ENCODE measurements at regions not wholly inside any gene's neighbourhood (a gene's known extent, or its start where the extent isn't known, plus 50 kb on each side); places are given as distances from the start of the nearest gene placed in this dataset.

DNA sequence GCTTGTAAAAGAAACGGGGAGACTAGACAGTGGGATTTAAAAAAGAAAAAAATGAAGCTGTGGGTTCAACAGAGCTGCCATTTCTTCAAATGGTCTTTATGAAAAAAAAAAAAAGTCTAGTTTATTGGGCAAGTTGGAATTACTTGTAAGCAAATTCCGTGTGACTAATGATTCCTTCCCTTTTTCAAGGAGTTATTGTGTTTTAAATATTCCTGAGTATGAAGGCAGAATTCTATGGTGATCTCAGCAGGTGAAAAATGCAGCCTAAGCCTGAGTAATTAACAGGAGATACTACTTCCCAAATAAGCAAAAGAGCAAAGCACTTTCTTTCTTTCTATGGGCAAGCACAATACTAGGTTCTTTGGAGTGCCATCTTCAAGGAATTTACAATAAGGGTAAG, 481.9 kb downstream of the ZNF608 start:
- no peak for DNase-seq (ENCODE audit: low read depth)

- DNase-seq (ENCODE audit: low read depth) = no peak
Measured at GRCh38 chr5:124263680-124264491, 482.6 kb downstream of the ZNF608 start.

DNA sequence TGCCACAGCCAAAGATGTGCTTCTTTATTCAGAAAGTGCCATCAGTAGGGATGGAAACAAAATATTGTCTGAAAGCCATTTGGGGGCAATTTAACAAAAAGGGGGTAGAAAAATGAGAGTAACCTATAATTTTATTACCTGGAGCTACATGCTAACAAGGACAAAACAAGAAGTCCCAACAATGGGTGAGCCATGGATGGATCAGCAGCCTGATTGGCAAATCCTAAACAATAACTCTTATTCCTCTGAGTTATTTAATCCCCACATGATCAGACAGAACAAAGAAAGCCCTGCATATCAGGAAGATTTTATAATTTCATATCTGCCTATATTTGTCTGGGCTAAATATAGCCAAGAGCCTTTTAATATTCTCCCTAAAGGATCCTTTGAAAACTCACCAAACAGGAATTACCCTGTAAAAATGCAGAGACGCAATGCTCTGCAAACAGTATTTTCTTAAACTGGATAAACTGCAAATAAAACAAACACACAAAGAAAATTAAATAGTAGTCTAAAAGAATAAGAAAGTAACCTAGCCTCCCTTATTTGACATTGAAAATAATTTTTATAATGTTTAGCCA, 483.4 kb downstream of the ZNF608 start:
- DNase-seq (ENCODE audit: low read depth) = no peak

DNA sequence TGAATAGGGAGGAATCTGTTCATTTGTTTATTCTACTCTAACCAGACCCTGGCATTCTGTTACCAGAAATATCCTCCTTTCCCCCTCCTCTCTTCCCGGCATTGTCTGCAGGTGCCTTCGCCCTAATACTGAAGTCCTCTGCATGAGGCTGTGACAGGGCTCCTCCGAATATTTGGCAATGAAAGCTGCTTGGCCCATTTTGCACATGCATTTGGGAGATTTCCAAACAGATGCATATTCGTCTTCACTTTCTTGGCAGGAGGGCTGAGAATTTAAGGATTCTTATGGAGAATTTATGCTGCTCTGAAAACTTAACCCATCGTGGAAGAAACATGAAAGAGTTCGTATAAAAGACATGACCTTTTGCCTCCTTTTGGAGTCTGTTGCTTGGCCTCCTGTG, 484.0 kb downstream of the ZNF608 start:
- peak; percentile 50 for DNase-seq (ENCODE audit: low read depth)

GRCh38 chr5:124261848-124262247, 484.6 kb downstream of the ZNF608 start:
- DNase-seq (ENCODE audit: low read depth) = no peak

DNA sequence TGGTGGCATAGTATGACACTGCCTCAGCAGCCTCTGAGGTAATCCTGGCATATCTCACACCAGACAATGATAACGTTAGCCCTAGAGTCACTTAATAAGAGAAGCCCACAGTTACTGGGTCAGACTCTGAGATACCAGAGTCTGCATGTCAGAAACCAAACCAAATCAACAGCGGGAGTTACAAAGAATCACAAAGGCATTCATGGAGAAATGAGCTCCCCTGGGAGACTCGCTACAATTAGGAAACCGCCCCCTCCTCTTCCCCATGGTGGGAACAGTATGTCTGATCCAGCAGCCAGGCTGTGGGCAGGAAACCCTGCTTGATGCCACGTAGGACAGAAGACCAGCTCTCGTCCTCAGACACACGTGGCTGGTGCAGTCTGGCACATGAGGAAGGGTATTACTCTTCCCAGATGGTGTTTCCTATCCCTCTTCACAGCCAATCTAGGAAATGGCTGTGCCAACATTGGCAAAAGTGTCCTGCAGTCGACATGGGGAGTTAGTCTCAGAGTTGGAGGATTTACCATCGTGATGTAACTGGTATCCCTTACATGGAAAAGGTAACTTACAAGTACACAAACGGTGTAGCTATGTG, 485.4 kb downstream of the ZNF608 start:
- no peak for DNase-seq (ENCODE audit: low read depth)

DNA sequence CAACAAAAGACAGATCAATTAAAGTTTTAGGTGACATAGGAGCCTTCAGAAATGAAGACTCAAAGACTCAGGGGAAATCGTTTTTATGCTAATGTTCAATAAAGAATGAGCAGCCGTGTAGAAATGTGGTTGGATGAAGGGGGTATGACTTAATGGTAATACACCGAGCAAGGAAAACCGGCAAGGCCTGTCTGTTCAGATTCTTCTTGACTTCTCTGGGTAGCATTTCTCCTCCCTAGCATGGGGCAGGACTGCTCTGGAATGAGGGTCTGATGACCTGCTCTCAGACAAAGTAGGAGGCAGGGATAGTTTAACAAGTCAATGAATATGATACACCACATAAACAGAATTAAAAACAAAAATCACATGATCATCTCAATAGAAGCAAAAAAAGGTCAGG, 487.4 kb downstream of the ZNF608 start:
- no peak for DNase-seq (ENCODE audit: low read depth)

GRCh38 chr5:124257048-124257447, 489.4 kb downstream of the ZNF608 start:
- no peak for DNase-seq (ENCODE audit: low read depth)

DNA sequence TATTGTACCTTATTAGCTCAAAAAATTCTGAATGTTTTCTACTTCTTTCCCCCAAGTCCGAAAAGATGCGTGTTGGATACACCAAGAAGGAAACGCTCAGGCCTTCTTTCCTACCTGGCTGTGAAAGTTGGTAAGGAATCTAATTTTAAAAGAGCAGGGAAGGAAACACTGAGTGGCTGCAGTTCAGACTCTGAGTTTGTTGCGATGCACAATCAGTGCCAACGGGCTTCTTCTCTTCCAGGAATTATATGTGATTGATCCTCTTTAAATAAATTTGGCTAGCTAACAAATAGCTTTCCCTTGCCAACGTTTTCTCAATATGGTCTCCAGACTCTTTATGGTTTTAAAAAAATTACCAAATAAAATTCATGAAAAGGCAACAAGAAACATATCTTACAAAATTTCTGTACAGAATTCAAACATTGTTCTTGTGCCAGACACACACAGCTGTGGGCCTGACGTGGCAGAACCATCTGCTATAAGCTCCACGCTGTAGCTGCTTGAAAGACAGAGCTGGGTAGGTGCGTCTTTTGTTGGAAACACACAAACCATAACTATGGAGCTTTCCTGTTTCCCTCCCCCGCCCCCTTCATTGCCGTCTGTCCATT, 493.1 kb downstream of the ZNF608 start:
- DNase-seq (ENCODE audit: low read depth) = peak; percentile 23

DNA sequence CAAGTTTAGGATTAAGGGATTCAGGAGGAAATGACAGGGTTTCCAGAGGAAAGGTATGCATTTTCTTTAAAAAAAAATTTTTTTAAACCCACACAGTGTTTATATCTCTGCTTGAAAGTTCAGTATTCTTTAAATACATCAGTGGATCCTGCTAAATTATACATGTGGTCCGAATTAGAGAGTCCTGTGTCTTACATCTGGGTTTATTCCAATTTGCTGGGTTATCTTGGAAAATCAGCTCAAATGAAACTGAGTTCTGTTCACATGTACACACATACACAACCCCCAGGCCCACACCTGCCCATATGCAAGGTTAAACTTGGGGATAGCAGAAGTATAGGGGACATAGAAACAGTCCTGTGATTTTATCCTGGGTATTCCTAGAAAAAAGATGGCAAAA, 493.7 kb downstream of the ZNF608 start:
- no peak for DNase-seq (ENCODE audit: low read depth)

- DNase-seq (ENCODE audit: low read depth) = no peak
Measured at GRCh38 chr5:124252191-124252638, 494.2 kb downstream of the ZNF608 start.

DNA sequence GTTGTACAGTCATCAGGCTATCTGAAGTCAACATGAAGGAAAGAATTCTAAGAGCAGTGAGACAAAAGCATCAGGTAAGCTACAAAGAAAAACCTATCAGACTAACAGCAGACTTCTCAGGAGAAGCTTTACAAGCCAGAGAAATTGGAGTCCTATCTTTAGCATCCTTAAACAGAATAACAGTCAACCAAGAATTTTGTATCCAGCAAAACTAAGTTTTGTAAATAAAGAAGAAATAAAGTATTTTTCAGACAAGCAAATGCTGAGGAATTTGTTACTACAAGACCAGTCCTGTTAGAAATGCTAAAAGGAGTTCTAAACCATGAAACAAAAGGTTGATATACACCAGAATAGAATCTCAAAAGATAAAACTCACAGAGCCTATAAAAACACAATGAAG, 501.2 kb downstream of the ZNF608 start:
- DNase-seq (ENCODE audit: low read depth) = no peak

GRCh38 chr5:124240732-124241131, 505.7 kb downstream of the ZNF608 start:
- DNase-seq (ENCODE audit: low read depth) = no peak

DNA sequence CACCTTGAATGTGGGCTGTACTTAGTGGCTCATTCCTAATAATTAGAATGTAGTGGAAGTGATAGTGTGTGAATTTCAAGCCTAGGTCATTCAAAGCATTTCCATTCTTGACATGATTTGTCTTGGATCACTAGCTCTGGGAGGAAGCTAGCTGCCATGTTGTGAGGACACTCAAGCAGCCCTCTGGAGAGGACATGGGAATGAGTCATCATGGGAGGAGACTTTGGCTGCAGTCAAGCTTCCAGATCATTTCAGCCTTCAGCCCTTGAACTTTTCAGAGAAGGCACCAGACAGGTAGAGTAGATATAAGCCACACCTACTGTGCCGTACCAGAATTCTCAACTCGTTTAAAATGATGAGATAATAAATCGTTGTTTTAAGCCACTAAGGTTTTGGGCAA, 506.9 kb downstream of the ZNF608 start:
- DNase-seq (ENCODE audit: low read depth) = no peak

DNA sequence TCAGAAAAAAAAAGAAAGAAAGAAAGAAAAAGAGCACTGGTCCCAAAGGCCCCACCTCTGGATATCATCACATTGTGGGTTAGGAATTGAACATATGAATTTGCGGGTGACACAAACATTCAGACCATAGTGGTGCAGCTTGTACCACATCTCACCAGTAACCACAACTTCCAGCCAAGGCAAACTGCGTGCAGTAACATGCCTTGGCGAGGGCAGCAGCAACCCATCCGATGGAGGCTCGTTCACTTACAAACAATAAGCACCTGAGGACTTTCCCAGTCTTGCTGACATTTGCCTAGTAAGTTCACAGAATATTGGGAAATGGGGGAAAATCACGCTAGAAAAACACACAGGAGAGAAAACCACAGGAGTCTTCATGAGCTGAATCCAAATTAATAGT, 508.1 kb downstream of the ZNF608 start:
- DNase-seq (ENCODE audit: low read depth) = no peak

DNA sequence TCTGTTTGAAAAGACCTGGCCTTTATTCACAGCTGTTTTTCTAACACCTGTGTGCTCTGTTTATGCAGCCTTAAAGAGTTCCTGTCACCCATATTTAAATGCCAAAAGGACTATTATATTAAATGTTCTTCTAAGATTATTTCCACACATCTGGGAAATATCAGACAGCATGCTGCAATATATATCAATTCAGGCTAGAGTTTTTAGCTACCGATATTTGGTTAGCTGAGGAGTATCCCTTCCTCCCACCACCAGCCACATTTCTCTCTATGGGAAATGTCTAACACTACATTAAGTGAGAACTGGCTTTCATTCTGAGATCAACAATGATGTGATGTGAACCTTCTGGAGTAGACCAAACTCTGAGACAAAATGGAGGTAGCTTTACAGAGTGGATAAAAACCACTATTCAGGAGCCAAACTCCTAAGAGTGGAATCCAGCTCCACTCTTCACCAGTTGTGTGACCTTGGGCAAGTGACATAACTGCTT, 509.2 kb downstream of the ZNF608 start:
- no peak for DNase-seq (ENCODE audit: low read depth)

GRCh38 chr5:124236361-124237205, 509.9 kb downstream of the ZNF608 start:
- no peak for DNase-seq (ENCODE audit: low read depth)

DNA sequence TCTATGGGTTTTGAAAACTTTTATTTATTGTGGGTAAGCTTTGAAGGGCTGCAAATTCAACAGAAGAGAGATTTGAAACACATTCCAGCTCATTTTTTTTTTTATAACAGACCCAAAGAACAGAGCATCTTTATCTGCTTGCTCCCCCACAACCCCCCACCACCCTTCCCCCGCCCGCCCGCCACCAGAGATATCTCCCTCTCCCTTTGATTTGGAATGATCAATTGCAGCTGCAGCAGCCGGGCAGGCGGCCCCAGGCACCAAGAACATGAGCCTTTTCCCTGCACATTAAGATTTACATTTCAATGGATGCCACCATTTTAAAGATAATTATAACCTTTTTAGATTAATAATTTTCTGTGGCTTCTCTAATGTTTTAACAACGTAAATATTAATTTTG, 510.9 kb downstream of the ZNF608 start:
- no peak for DNase-seq (ENCODE audit: low read depth)

DNA sequence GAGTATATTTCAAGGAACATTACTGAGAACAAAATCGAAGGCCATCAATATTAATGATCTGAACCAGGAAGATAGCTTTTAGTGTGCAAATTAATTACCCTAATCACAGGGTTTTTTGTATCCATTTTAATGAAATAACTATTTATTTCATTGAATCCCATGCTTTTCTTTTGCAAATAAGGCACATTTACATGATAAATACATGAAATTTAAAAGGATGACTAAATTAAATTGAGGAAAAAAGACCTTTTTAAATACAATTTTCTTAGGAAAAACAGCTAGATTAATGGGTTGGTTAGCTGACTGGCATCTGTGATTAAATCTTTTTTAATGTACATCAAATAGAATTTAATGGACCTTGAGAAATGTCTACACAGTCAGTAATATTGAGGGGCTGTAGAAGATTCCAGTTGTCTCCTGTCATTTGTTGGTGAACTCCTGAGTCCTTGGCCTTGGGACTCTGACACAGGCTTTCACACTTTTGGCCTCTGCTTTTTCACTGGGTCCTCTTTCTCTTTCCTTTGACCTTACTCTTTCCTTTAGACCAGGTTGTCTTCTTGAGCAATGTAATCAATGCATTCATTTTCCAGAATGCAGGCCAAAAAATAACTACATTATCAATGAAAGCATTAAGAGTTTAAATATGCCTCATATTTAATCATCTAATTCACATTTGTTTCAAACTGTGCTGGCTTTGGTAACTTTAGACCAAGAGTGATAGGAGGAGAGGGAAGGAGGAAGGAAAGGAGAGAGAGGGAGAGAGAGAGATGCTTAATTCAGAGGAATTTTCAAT, 511.5 kb downstream of the ZNF608 start:
- no peak for DNase-seq (ENCODE audit: low read depth)

GRCh38 chr5:124234022-124234769, 512.2 kb downstream of the ZNF608 start:
- DNase-seq (ENCODE audit: low read depth) = no peak

Data from fibroblast of the conjunctiva (primary cell).